MM.1S (cell line): ENCODE measurements at regions not wholly inside any gene's neighbourhood (a gene's known extent, or its start where the extent isn't known, plus 50 kb on each side); places are given as distances from the start of the nearest gene placed in this dataset.

Experiments used
- DNase-seq: peaks from one replicate; pipeline ENCODE4 v3.0.0-alpha.2; 2015
- H2AFZ ChIP-seq: fragments of 300-600 bp; sonication (generic); 2 replicates; pipeline ENCODE4 v1.6.0; 2016; ENCODE audit warnings: antibody characterized with exemption, low read length
- H3F3A ChIP-seq: fragments of 300-600 bp; sonication (generic); 2 replicates; pipeline ENCODE4 v1.6.1; 2016; ENCODE audit warnings: mild to moderate bottlenecking, antibody characterized with exemption, low read length, moderate library complexity, mixed read lengths; ENCODE audit not compliant: insufficient read depth
- H3K27ac ChIP-seq: fragments of 300-600 bp; sonication (generic); 2 replicates; pipeline ENCODE4 v1.5.1; 2016; ENCODE audit warnings: mild to moderate bottlenecking, low read length
- H3K27me3 ChIP-seq: fragments of 300-600 bp; sonication (generic); replicated peaks from 2 replicates; pipeline ENCODE4 v1.6.0; 2016; ENCODE audit warnings: low read length; ENCODE audit not compliant: insufficient read depth
- H3K36me3 ChIP-seq: fragments of 300-600 bp; sonication (generic); replicated peaks from 2 replicates; pipeline ENCODE4 v1.6.1; 2016; ENCODE audit warnings: mild to moderate bottlenecking, low read length, mixed read lengths; ENCODE audit not compliant: insufficient read depth
- H3K4me1 ChIP-seq: fragments of 300-600 bp; sonication (generic); 2 replicates; pipeline ENCODE4 v1.6.1; 2016; ENCODE audit warnings: low read length, mixed read lengths
- H3K4me2 ChIP-seq: fragments of 300-600 bp; sonication (generic); 2 replicates; pipeline ENCODE4 v1.6.0; 2016; ENCODE audit warnings: low read depth, low read length
- H3K4me3 ChIP-seq: fragments of 300-600 bp; sonication (generic); 2 replicates; pipeline ENCODE4 v1.5.1; 2016; ENCODE audit warnings: low read length, mixed read lengths
- H3K79me2 ChIP-seq: fragments of 300-600 bp; sonication (generic); 2 replicates; pipeline ENCODE4 v1.6.1; 2016; ENCODE audit warnings: mixed run types, low read length, mixed read lengths
- H3K9ac ChIP-seq: fragments of 300-600 bp; sonication (generic); 2 replicates; pipeline ENCODE4 v1.6.1; 2016; ENCODE audit warnings: low read length, mixed read lengths
- H3K9me2 ChIP-seq: fragments of 300-600 bp; sonication (generic); replicated peaks from 2 replicates; pipeline ENCODE4 v1.6.1; 2016; ENCODE audit warnings: mild to moderate bottlenecking, low read length, mixed read lengths; ENCODE audit not compliant: insufficient read depth
- H3K9me3 ChIP-seq: fragments of 300-600 bp; sonication (generic); replicated peaks from 2 replicates; pipeline ENCODE4 v1.6.1; 2016; ENCODE audit warnings: mild to moderate bottlenecking, low read length, mixed read lengths; ENCODE audit not compliant: insufficient read depth
- H4K20me1 ChIP-seq: fragments of 300-600 bp; sonication (generic); 2 replicates; pipeline ENCODE4 v1.6.1; 2016; ENCODE audit warnings: mild to moderate bottlenecking, low read length, moderate library complexity, mixed read lengths; ENCODE audit not compliant: insufficient read depth
- EZH2 ChIP-seq: fragments of 300-600 bp; sonication (generic); optimal IDR thresholded peaks from 2 replicates; pipeline ENCODE3; 2017; ENCODE audit warnings: low read depth, mild to moderate bottlenecking, antibody characterized with exemption, low read length, mixed read lengths
- EZH2phosphoT487 ChIP-seq: fragments of 300-600 bp; sonication (generic); IDR thresholded peaks from 2 replicates; pipeline ENCODE4 v1.6.1; 2018; ENCODE audit warnings: antibody characterized with exemption, low read length
- TF ChIP-seq, protein P1 (sequence below): fragments of 300-600 bp; sonication (generic); IDR thresholded peaks from 2 replicates; pipeline ENCODE4 v1.5.1; 2016; ENCODE audit warnings: antibody characterized with exemption, low read length, mixed read lengths

DNA sequence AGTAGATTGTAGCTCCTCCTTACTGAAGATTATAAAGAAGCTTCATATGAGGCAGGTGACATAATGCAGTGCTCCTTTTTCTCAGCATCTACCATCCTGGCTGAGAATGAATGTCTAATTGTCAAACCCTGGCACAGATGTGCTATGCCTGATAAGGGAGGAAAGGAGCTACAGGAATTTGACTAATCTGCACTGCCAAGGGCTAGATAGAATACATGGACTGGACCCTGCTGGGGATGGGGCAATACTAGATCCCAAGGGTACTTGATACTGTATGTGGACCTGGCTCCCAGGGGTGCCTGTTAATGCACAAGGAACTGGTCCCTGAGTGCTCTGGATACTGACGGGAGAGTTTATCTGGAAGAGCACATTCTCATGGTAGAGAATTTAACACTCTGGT is 362.2 kb upstream of the EMCN start:
- TF ChIP-seq EZH2phosphoT487 (no peak), EZH2 (no peak)
- TF ChIP-seq, protein P1, sequence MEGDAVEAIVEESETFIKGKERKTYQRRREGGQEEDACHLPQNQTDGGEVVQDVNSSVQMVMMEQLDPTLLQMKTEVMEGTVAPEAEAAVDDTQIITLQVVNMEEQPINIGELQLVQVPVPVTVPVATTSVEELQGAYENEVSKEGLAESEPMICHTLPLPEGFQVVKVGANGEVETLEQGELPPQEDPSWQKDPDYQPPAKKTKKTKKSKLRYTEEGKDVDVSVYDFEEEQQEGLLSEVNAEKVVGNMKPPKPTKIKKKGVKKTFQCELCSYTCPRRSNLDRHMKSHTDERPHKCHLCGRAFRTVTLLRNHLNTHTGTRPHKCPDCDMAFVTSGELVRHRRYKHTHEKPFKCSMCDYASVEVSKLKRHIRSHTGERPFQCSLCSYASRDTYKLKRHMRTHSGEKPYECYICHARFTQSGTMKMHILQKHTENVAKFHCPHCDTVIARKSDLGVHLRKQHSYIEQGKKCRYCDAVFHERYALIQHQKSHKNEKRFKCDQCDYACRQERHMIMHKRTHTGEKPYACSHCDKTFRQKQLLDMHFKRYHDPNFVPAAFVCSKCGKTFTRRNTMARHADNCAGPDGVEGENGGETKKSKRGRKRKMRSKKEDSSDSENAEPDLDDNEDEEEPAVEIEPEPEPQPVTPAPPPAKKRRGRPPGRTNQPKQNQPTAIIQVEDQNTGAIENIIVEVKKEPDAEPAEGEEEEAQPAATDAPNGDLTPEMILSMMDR: no peak
- Histone ChIP-seq H3K27ac (no peak overlapping the region), H3K36me3 (no peaks in the 10 kb centered on the region), H3K9me3 (no peaks in the 10 kb centered on the region), H3K4me1 (no peaks in the 10 kb centered on the region), H4K20me1 (no peaks in the 10 kb centered on the region), H3K9ac (no peak overlapping the region), H3F3A (no peaks in the 10 kb centered on the region), H3K27me3 (no peaks in the 10 kb centered on the region), H3K4me2 (no peak overlapping the region), H3K9me2 (no peaks in the 10 kb centered on the region), H2AFZ (no peak overlapping the region), H3K4me3 (no peak overlapping the region), H3K79me2 (no peaks in the 10 kb centered on the region)
- DNase-seq: no peak

GRCh38 chr4:100879471-100879870 is 361.6 kb upstream of the EMCN start:
- Histone ChIP-seq H3K27ac (no peak overlapping the region), H3K9ac (no peak overlapping the region), H3K36me3 (no peaks in the 10 kb centered on the region), H4K20me1 (no peaks in the 10 kb centered on the region), H2AFZ (no peak overlapping the region), H3K9me3 (no peaks in the 10 kb centered on the region), H3K27me3 (no peaks in the 10 kb centered on the region), H3K9me2 (no peaks in the 10 kb centered on the region), H3F3A (no peaks in the 10 kb centered on the region), H3K79me2 (no peaks in the 10 kb centered on the region), H3K4me3 (no peak overlapping the region), H3K4me1 (no peaks in the 10 kb centered on the region), H3K4me2 (no peak overlapping the region)
- TF ChIP-seq EZH2 (no peak), EZH2phosphoT487 (no peak)
- TF ChIP-seq, protein P1: no peak
- DNase-seq: no peak

- Histone ChIP-seq H4K20me1 (no peaks in the 10 kb centered on the region), H3K4me3 (no peak overlapping the region)
Measured at GRCh38 chr4:100876546-100876945, 358.7 kb upstream of the EMCN start.

More at GRCh38 chr4:100876546-100876945, 358.7 kb upstream of the EMCN start:
- no peaks in the 10 kb centered on the region for H3K27me3 ChIP-seq
- H3K36me3 ChIP-seq: no peaks in the 10 kb centered on the region
- H3K9ac ChIP-seq: no peak overlapping the region
- no peaks in the 10 kb centered on the region for H3F3A ChIP-seq
- no peaks in the 10 kb centered on the region for H3K4me1 ChIP-seq
- no peaks in the 10 kb centered on the region for H3K9me3 ChIP-seq
- H3K9me2 ChIP-seq: no peaks in the 10 kb centered on the region
- H3K4me2 ChIP-seq: no peak overlapping the region
- no peak overlapping the region for H2AFZ ChIP-seq
- DNase-seq: no peak
- TF ChIP-seq EZH2phosphoT487 (no peak), EZH2 (no peak)
- TF ChIP-seq, protein P1: no peak
- H3K27ac ChIP-seq: no peak overlapping the region
- no peaks in the 10 kb centered on the region for H3K79me2 ChIP-seq
